Astrocyte (in vitro differentiated cells and primary cell): ENCODE measurements at regions not wholly inside any gene's neighbourhood (a gene's known extent, or its start where the extent isn't known, plus 50 kb on each side); places are given as distances from the start of the nearest gene placed in this dataset.

ENCODE experiments used
- DNase-seq: peaks from one replicate; pipeline ENCODE4 v3.0.0-alpha.2; 2010; ENCODE audit warnings: low read depth
- FAIRE-seq: peaks from 2 replicates; lab custom pipeline; 2011; peaks lifted over from hg19 to GRCh38; lab: Jason Lieb, UNC
- H2AFZ ChIP-seq: 2 replicates; pipeline ENCODE4 v1.6.0; 2012; ENCODE audit warnings: low read depth, low read length, inconsistent platforms
- H3K27ac ChIP-seq: 2 replicates; pipeline ENCODE4 v1.5.1; 2011; ENCODE audit warnings: low read depth, low read length, inconsistent platforms
- H3K27me3 ChIP-seq: 2 replicates; pipeline ENCODE4 v1.6.0; 2011; ENCODE audit warnings: low read length, inconsistent platforms; ENCODE audit not compliant: insufficient read depth
- H3K36me3 ChIP-seq: 2 replicates; pipeline ENCODE4 v1.5.1; 2011; ENCODE audit warnings: low read length, inconsistent platforms; ENCODE audit not compliant: insufficient read depth
- H3K4me1 ChIP-seq: 2 replicates; pipeline ENCODE4 v1.5.1; 2011; ENCODE audit warnings: low read length, inconsistent platforms; ENCODE audit not compliant: insufficient read depth
- H3K4me2 ChIP-seq: 2 replicates; pipeline ENCODE4 v1.6.0; 2012; ENCODE audit warnings: low read length, inconsistent platforms
- H3K4me3 ChIP-seq: 2 replicates; pipeline ENCODE4 v1.5.1; 2011; ENCODE audit warnings: low read depth, mild to moderate bottlenecking, low read length, inconsistent platforms; ENCODE audit not compliant: insufficient read depth
- H3K79me2 ChIP-seq: 2 replicates; pipeline ENCODE4 v1.6.0; 2012; ENCODE audit warnings: mild to moderate bottlenecking, low read length, inconsistent platforms; ENCODE audit not compliant: insufficient read depth
- H3K9ac ChIP-seq: 2 replicates; pipeline ENCODE4 v1.6.0; 2012; ENCODE audit warnings: mild to moderate bottlenecking, low read length, inconsistent platforms
- H3K9me3 ChIP-seq: 2 replicates; pipeline ENCODE4 v1.5.1; 2012; ENCODE audit warnings: low read depth, mild to moderate bottlenecking, low read length, inconsistent platforms; ENCODE audit not compliant: insufficient read depth
- H4K20me1 ChIP-seq: 2 replicates; pipeline ENCODE4 v1.6.0; 2012; ENCODE audit warnings: low read length, inconsistent platforms; ENCODE audit not compliant: insufficient read depth
- H3K27ac Mint-ChIP-seq: one replicate; pipeline ENCODE4 v1.8.0; 2021; ENCODE audit warnings: mild to moderate bottlenecking, mixed read lengths; ENCODE audit not compliant: unreplicated experiment
- H3K27me3 Mint-ChIP-seq: one replicate; pipeline ENCODE4 v1.8.0; 2021; ENCODE audit warnings: low read depth, mixed read lengths; ENCODE audit not compliant: unreplicated experiment
- H3K36me3 Mint-ChIP-seq: one replicate; pipeline ENCODE4 v1.8.0; 2021; ENCODE audit warnings: low read depth, mixed read lengths; ENCODE audit not compliant: unreplicated experiment
- H3K4me1 Mint-ChIP-seq: one replicate; pipeline ENCODE4 v1.8.0; 2021; ENCODE audit warnings: low read depth, mixed read lengths; ENCODE audit not compliant: unreplicated experiment
- H3K4me3 Mint-ChIP-seq: one replicate; pipeline ENCODE4 v1.8.0; 2021; ENCODE audit warnings: mild to moderate bottlenecking, moderate library complexity, mixed read lengths; ENCODE audit not compliant: unreplicated experiment
- H3K9me3 Mint-ChIP-seq: one replicate; pipeline ENCODE4 v1.8.0; 2021; ENCODE audit warnings: mild to moderate bottlenecking, mixed read lengths; ENCODE audit not compliant: unreplicated experiment
- CTCF ChIP-seq: IDR thresholded peaks from 2 replicates; pipeline ENCODE4 v1.5.1; 2011; ENCODE audit warnings: low read depth, mild to moderate bottlenecking, inconsistent platforms, low read length, moderate library complexity; ENCODE audit not compliant: insufficient read depth
- EZH2 ChIP-seq: IDR thresholded peaks from 2 replicates; pipeline ENCODE4 v1.6.1; 2012; ENCODE audit warnings: mild to moderate bottlenecking, low read length, inconsistent platforms; ENCODE audit not compliant: insufficient read depth

GRCh38 chr12:38998887-38999482, 93.6 kb upstream of the CPNE8 start:
- no peaks in the 10 kb centered on the region for H3K36me3 Mint-ChIP-seq
- H3K4me1 Mint-ChIP-seq: no peaks in the 10 kb centered on the region
- DNase-seq (no peak), FAIRE-seq (no peak)
- Histone ChIP-seq H3K27me3 (no peaks in the 10 kb centered on the region), H3K79me2 (no peaks in the 10 kb centered on the region), H2AFZ (no peak overlapping the region), H3K4me2 (no peak overlapping the region), H3K4me3 (no peak overlapping the region), H3K9me3 (no peaks in the 10 kb centered on the region), H3K27ac (no peak overlapping the region), H3K4me1 (no peaks in the 10 kb centered on the region), H3K36me3 (no peaks in the 10 kb centered on the region), H3K9ac (no peak overlapping the region), H4K20me1 (no peaks in the 10 kb centered on the region)
- H3K27ac Mint-ChIP-seq: no peak overlapping the region
- no peak overlapping the region for H3K4me3 Mint-ChIP-seq
- H3K9me3 Mint-ChIP-seq: no peaks in the 10 kb centered on the region
- no peaks in the 10 kb centered on the region for H3K27me3 Mint-ChIP-seq
- TF ChIP-seq EZH2: no peak
- TF ChIP-seq CTCF: no peak

GRCh38 chr12:38995249-38995648, 89.9 kb upstream of the CPNE8 start:
- Histone ChIP-seq H2AFZ (no peak overlapping the region), H3K9me3 (no peaks in the 10 kb centered on the region), H3K36me3 (no peaks in the 10 kb centered on the region), H3K79me2 (no peaks in the 10 kb centered on the region), H3K9ac (no peak overlapping the region), H3K4me2 (no peak overlapping the region), H3K4me3 (no peak overlapping the region), H3K27ac (no peak overlapping the region), H3K27me3 (no peaks in the 10 kb centered on the region), H4K20me1 (no peaks in the 10 kb centered on the region), H3K4me1 (no peaks in the 10 kb centered on the region)
- H3K27me3 Mint-ChIP-seq: no peaks in the 10 kb centered on the region
- no peak overlapping the region for H3K4me3 Mint-ChIP-seq
- FAIRE-seq: no peak
- no peak overlapping the region for H3K27ac Mint-ChIP-seq
- no peaks in the 10 kb centered on the region for H3K9me3 Mint-ChIP-seq
- DNase-seq: no peak
- TF ChIP-seq CTCF (no peak), EZH2 (no peak)
- H3K36me3 Mint-ChIP-seq: no peaks in the 10 kb centered on the region
- H3K4me1 Mint-ChIP-seq: no peaks in the 10 kb centered on the region

GRCh38 chr12:38985961-38986360, 80.6 kb upstream of the CPNE8 start:
- TF ChIP-seq CTCF (no peak), EZH2 (no peak)
- Mint-ChIP-seq H3K4me1 (no peaks in the 10 kb centered on the region), H3K4me3 (no peak overlapping the region), H3K27ac (no peak overlapping the region), H3K27me3 (no peaks in the 10 kb centered on the region), H3K36me3 (no peaks in the 10 kb centered on the region), H3K9me3 (peaks cover 9% of the 10 kb centered on the region)
- FAIRE-seq (no peak), DNase-seq (no peak)
- Histone ChIP-seq H3K4me3 (no peak overlapping the region), H3K79me2 (no peaks in the 10 kb centered on the region), H4K20me1 (no peaks in the 10 kb centered on the region), H3K27me3 (no peaks in the 10 kb centered on the region), H3K9ac (no peak overlapping the region), H3K27ac (no peak overlapping the region), H3K4me1 (no peaks in the 10 kb centered on the region), H3K36me3 (no peaks in the 10 kb centered on the region), H2AFZ (no peak overlapping the region), H3K9me3 (peaks cover 4% of the 10 kb centered on the region), H3K4me2 (no peak overlapping the region)
